ENCODE measurements at regions not wholly inside any gene's neighbourhood (a gene's known extent, or its start where the extent isn't known, plus 50 kb on each side); places are given as distances from the start of the nearest gene placed in this dataset.

DNA sequence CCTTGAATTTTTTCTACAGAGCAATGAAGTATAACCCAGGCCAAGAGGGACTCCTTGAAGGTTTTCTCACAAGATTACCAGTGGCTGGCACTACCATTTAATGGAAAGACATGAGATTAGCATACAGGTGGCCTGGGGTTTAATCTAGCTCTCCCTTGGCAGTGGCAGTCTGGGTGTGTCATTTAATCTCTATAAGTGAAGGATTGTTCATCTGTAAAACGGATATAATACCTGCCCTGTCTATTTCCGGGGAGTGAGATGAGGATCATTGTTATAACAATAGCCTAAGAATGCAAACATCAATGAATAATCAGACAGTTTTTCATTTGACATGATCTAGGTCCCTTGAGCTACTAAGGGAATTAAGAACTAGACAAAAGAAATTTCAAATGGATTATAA is 168.7 kb upstream of the CPNE8 start (continued):
- TF ChIP-seq, protein P1, sequence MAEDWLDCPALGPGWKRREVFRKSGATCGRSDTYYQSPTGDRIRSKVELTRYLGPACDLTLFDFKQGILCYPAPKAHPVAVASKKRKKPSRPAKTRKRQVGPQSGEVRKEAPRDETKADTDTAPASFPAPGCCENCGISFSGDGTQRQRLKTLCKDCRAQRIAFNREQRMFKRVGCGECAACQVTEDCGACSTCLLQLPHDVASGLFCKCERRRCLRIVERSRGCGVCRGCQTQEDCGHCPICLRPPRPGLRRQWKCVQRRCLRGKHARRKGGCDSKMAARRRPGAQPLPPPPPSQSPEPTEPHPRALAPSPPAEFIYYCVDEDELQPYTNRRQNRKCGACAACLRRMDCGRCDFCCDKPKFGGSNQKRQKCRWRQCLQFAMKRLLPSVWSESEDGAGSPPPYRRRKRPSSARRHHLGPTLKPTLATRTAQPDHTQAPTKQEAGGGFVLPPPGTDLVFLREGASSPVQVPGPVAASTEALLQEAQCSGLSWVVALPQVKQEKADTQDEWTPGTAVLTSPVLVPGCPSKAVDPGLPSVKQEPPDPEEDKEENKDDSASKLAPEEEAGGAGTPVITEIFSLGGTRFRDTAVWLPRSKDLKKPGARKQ (CRISPR knock-in tag; IDR thresholded peaks at IDR 0.05), result no peak
- TF ChIP-seq, protein P2, sequence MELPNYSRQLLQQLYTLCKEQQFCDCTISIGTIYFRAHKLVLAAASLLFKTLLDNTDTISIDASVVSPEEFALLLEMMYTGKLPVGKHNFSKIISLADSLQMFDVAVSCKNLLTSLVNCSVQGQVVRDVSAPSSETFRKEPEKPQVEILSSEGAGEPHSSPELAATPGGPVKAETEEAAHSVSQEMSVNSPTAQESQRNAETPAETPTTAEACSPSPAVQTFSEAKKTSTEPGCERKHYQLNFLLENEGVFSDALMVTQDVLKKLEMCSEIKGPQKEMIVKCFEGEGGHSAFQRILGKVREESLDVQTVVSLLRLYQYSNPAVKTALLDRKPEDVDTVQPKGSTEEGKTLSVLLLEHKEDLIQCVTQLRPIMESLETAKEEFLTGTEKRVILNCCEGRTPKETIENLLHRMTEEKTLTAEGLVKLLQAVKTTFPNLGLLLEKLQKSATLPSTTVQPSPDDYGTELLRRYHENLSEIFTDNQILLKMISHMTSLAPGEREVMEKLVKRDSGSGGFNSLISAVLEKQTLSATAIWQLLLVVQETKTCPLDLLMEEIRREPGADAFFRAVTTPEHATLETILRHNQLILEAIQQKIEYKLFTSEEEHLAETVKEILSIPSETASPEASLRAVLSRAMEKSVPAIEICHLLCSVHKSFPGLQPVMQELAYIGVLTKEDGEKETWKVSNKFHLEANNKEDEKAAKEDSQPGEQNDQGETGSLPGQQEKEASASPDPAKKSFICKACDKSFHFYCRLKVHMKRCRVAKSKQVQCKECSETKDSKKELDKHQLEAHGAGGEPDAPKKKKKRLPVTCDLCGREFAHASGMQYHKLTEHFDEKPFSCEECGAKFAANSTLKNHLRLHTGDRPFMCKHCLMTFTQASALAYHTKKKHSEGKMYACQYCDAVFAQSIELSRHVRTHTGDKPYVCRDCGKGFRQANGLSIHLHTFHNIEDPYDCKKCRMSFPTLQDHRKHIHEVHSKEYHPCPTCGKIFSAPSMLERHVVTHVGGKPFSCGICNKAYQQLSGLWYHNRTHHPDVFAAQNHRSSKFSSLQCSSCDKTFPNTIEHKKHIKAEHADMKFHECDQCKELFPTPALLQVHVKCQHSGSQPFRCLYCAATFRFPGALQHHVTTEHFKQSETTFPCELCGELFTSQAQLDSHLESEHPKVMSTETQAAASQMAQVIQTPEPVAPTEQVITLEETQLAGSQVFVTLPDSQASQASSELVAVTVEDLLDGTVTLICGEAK (IDR thresholded peaks at IDR 0.05), result no peak
- TF ChIP-seq, protein P2 (CRISPR knock-in tag; IDR thresholded peaks at IDR 0.05), result no peak
- TF ChIP-seq RBM15 (IDR thresholded peaks at IDR 0.05; ENCODE audit: insufficient read depth, low read length), result no peak
- TF ChIP-seq, protein P3, sequence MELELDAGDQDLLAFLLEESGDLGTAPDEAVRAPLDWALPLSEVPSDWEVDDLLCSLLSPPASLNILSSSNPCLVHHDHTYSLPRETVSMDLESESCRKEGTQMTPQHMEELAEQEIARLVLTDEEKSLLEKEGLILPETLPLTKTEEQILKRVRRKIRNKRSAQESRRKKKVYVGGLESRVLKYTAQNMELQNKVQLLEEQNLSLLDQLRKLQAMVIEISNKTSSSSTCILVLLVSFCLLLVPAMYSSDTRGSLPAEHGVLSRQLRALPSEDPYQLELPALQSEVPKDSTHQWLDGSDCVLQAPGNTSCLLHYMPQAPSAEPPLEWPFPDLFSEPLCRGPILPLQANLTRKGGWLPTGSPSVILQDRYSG (tag; conservative IDR thresholded peaks at IDR 0.05; ENCODE audit: low read depth), result no peak
- TF ChIP-seq ZNF133 (CRISPR knock-in tag; IDR thresholded peaks at IDR 0.05), result no peak

Measured in K562 (cell line).